Mesothelial cell of epicardium (in vitro differentiated cells): ENCODE measurements at regions not wholly inside any gene's neighbourhood (a gene's known extent, or its start where the extent isn't known, plus 50 kb on each side); places are given as distances from the start of the nearest gene placed in this dataset.

Experiments
- DNase-seq, 2 experiments: peaks; one replicate each; pipeline ENCODE4 v3.0.0; 2021; ENCODE audit warnings: low spot score in 2 of 2; ENCODE audit not compliant: unreplicated experiment in 2 of 2
- H3K27ac Mint-ChIP-seq: 2 replicates; pipeline ENCODE4 v1.8.0; 2021; ENCODE audit warnings: mixed read lengths
- H3K27me3 Mint-ChIP-seq: 2 replicates; pipeline ENCODE4 v1.8.0; 2021; ENCODE audit warnings: low read depth, mixed read lengths
- H3K36me3 Mint-ChIP-seq: 2 replicates; pipeline ENCODE4 v1.8.0; 2021; ENCODE audit warnings: mixed read lengths
- H3K4me1 Mint-ChIP-seq: 2 replicates; pipeline ENCODE4 v1.8.0; 2021; ENCODE audit warnings: mixed read lengths
- H3K4me3 Mint-ChIP-seq: 2 replicates; pipeline ENCODE4 v1.8.0; 2021; ENCODE audit warnings: mild to moderate bottlenecking, moderate library complexity, mixed read lengths
- H3K9me3 Mint-ChIP-seq: 2 replicates; pipeline ENCODE4 v1.8.0; 2021; ENCODE audit warnings: mixed read lengths
- TF ChIP-seq, protein P1 (sequence below): fragments of 200-600 bp; sonication (generic); IDR thresholded peaks from one replicate; pipeline ENCODE4 v1.5.0; 2021; ENCODE audit warnings: antibody characterized with exemption; ENCODE audit not compliant: unreplicated experiment

DNA sequence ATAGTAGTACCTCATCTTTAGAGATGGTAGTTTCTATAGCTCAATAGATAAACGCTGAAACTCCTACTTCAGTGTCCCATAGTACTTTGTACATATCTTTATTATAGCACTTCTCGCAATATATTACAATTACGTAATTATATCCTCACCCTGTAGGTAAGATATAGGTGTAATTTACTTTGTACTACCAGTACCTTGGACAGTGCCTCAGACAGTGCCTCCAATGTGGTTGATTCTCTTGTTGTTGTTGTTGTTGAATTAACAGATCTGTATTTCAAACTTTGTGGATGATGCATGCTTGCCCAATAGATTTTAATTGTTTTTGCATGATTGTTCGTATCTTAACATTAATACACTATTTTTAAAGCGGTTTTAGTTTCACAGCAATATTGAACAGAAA, 188.6 kb downstream of the ARL6IP6 start:
- no peaks in the 10 kb centered on the region for H3K4me1 Mint-ChIP-seq
- TF ChIP-seq, protein P1, sequence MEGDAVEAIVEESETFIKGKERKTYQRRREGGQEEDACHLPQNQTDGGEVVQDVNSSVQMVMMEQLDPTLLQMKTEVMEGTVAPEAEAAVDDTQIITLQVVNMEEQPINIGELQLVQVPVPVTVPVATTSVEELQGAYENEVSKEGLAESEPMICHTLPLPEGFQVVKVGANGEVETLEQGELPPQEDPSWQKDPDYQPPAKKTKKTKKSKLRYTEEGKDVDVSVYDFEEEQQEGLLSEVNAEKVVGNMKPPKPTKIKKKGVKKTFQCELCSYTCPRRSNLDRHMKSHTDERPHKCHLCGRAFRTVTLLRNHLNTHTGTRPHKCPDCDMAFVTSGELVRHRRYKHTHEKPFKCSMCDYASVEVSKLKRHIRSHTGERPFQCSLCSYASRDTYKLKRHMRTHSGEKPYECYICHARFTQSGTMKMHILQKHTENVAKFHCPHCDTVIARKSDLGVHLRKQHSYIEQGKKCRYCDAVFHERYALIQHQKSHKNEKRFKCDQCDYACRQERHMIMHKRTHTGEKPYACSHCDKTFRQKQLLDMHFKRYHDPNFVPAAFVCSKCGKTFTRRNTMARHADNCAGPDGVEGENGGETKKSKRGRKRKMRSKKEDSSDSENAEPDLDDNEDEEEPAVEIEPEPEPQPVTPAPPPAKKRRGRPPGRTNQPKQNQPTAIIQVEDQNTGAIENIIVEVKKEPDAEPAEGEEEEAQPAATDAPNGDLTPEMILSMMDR = no peak

DNA sequence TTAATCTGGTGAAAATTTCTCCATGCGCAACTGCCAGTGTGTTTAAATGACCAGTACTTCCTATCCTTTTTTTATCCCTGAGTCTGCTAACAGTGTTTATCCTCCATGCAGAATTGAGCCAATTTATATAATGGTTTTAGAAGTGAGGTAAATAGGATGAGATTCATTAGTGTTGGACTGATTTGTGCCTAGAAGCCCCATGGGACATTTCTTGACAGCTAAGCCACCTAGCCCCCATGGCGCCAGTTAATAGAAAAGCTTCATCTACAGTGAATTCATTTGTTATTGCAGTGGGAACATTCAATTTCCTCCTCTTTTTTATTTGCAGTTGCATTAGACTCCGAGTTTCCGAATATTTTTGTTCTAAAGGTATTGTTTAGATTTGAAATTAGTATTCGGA, 175.6 kb downstream of the ARL6IP6 start:
- Mint-ChIP-seq H3K27me3 (peaks cover 76% of the 10 kb centered on the region), H3K4me1 (peaks cover 9% of the 10 kb centered on the region), H3K27ac (no peak overlapping the region), H3K4me3 (no peak overlapping the region), H3K9me3 (peaks cover 12% of the 10 kb centered on the region), H3K36me3 (no peaks in the 10 kb centered on the region)
- TF ChIP-seq, protein P1 = no peak
- DNase-seq = no peak

More for the DNA sequence above, 188.6 kb downstream of the ARL6IP6 start:
- H3K9me3 Mint-ChIP-seq = peaks cover 13% of the 10 kb centered on the region
- peaks cover 32% of the 10 kb centered on the region for H3K27me3 Mint-ChIP-seq
- DNase-seq = no peak
- H3K36me3 Mint-ChIP-seq = no peaks in the 10 kb centered on the region
- no peak overlapping the region for H3K27ac Mint-ChIP-seq
- H3K4me3 Mint-ChIP-seq = no peak overlapping the region

DNA sequence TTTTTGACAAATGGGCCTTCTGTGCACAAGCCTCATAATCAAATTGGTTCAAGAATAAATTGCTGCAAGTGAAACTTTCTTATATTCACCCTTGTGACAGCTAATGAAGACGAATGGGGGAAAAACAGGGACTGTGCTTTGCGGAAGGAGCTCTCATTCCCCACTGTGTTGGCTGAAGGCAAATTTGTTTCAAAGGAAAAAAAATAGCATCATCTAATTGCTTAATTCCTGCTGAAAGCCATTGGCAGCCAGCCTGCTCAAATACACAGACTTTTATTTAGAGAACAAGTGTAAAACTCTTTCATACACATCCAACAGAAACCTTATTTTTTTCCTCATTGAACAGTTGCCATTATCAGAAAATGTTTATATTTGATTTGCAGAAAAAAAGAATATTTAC, 172.3 kb downstream of the ARL6IP6 start:
- Mint-ChIP-seq H3K4me1 (peaks cover 12% of the 10 kb centered on the region), H3K36me3 (no peaks in the 10 kb centered on the region), H3K4me3 (no peak overlapping the region), H3K9me3 (no peaks in the 10 kb centered on the region), H3K27me3 (peaks cover 72% of the 10 kb centered on the region), H3K27ac (no peak overlapping the region)
- TF ChIP-seq, protein P1 = no peak
- no peak for DNase-seq

DNA sequence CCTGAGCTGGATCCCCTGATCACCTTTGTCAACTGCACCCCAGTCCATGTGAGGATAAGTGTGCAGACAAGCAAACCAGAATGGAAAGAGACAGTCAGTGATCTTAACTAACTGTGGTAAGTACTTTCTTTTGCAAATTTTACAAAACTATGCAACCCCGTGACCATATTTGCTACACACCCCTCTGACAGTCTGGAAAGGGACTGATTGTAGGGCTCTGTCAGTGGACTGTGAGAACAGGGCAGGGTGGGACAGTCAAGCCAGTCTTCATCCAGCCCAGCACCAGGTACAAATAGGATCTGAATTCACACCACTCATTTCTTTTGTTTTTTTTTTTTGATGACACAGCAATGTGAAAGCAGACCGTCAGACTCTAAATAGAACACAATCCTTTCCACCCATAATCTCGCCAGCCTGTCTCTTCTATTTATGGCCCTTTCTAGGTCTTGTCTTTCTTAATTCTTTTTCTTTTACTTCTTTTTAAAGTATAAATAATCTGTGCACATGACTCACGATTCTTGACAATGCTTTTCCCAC, 165.6 kb downstream of the ARL6IP6 start:
- H3K27me3 Mint-ChIP-seq = peaks cover 59% of the 10 kb centered on the region
- H3K27ac Mint-ChIP-seq = no peak overlapping the region
- no peak overlapping the region for H3K4me3 Mint-ChIP-seq
- no peak for DNase-seq
- no peaks in the 10 kb centered on the region for H3K36me3 Mint-ChIP-seq
- H3K4me1 Mint-ChIP-seq = peaks cover 9% of the 10 kb centered on the region
- peaks cover 11% of the 10 kb centered on the region for H3K9me3 Mint-ChIP-seq
- TF ChIP-seq, protein P1 = no peak

DNA sequence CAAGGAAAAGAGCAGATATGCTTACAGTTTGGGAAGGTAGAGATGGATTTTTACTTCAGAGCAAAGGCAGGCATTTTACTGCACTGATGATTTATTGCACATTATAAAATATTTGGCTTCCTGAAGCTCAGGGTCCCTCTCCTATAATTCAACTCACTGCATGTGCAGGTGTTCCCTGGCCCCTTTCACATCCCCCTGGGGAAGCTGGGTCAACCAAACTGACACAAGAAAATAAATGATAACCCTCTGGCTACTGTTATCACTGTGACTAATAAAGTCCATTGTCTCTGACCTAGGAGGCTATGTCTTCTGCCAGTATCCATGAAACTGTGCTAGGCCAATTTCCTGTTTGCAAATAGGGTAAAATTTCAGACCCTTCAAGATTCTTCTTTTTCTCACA, 163.1 kb downstream of the ARL6IP6 start:
- DNase-seq = no peak
- Mint-ChIP-seq H3K4me1 (peaks cover 6% of the 10 kb centered on the region), H3K36me3 (no peaks in the 10 kb centered on the region), H3K27ac (no peak overlapping the region), H3K9me3 (peaks cover 11% of the 10 kb centered on the region), H3K4me3 (no peak overlapping the region), H3K27me3 (peaks cover 54% of the 10 kb centered on the region)
- TF ChIP-seq, protein P1 = no peak

DNA sequence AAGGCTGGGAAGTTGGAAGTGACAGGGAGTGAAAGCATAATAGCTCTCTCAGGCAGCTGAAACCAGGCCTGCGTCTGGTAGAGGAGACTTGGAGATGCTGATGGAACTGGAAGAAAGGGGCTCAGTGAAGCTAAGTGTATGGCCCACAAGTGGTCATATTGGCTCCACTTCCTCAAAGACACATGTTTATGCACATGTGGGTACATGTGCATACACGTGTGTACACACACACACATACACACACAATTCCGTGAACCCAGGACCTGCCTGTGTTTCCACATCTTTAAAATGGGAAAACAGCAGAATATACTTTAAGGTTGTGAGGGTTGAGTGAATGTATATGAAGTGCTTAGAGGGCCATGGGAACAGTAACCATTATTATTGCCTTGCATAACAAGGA, 160.9 kb downstream of the ARL6IP6 start:
- H3K4me3 Mint-ChIP-seq = no peak overlapping the region
- DNase-seq = no peak
- H3K9me3 Mint-ChIP-seq = peaks cover 11% of the 10 kb centered on the region
- no peaks in the 10 kb centered on the region for H3K36me3 Mint-ChIP-seq
- no peak overlapping the region for H3K27ac Mint-ChIP-seq
- peaks cover 8% of the 10 kb centered on the region for H3K4me1 Mint-ChIP-seq
- peaks cover 48% of the 10 kb centered on the region for H3K27me3 Mint-ChIP-seq
- TF ChIP-seq, protein P1 = no peak
